HepG2 (cell line): ENCODE measurements at regions not wholly inside any gene's neighbourhood (a gene's known extent, or its start where the extent isn't known, plus 50 kb on each side); places are given as distances from the start of the nearest gene placed in this dataset.

ENCODE experiments used
- ATAC-seq: fragments of 200-7000 bp; cut with Tn5 transposase; 3 replicates; pipeline ENCODE4 v1.9.1; 2020; ENCODE audit warnings: mild to moderate bottlenecking, moderate library complexity
- BruUV-seq: library from RNA; stranded (reverse); fragments of 400-500 nt; replicated peaks from 2 replicates; lab custom pipeline; 2021; lab: Mats Ljungman, UMichigan
- CTCF ChIA-PET: fragments of 300-600 bp; formaldehyde crosslinking; extraction: SDS; loops from one replicate; lab custom pipeline; 2021; ENCODE audit warnings: low total read pairs, inconsistent platforms, low intra/inter-chr PET ratio; lab: Yijun Ruan, JAX
- POLR2A ChIA-PET: fragments of 350-600 bp; sonication (Branson Sonifier 250); formaldehyde crosslinking; loops from one replicate; lab custom pipeline; 2020; ENCODE audit warnings: antibody characterized with exemption, inconsistent platforms; lab: Yijun Ruan, JAX
- DNase-seq: peaks from one replicate; pipeline ENCODE4 v3.0.0-alpha.2; 2015; ENCODE audit warnings: low spot score
- FAIRE-seq: peaks from 3 replicates; lab custom pipeline; 2011; peaks lifted over from hg19 to GRCh38; lab: Jason Lieb, UNC
- H2AFZ ChIP-seq: one replicate; pipeline ENCODE4 v1.6.1; 2011; ENCODE audit warnings: low read length, inconsistent platforms
- H3K27ac ChIP-seq: fragments of 300-600 bp; 3 replicates; pipeline ENCODE4 v1.8.0; 2011; ENCODE audit warnings: mixed run types, mild to moderate bottlenecking, mixed read lengths, low read length, inconsistent platforms; ENCODE audit not compliant: insufficient read depth; ENCODE audit errors: extremely low read length
- H3K27me3 ChIP-seq, 2 experiments: fragments of 200-600 bp in 1 of 2; 2 replicates in 1 of 2; 3 replicates in 1 of 2; pipeline versions ENCODE4 v1.6.0 to v1.8.0; 2011; ENCODE audit warnings: low read length in 2 of 2, mild to moderate bottlenecking in 2 of 2, moderate library complexity in 2 of 2, inconsistent platforms in 1 of 2; ENCODE audit not compliant: insufficient read depth in 2 of 2, control insufficient read depth in 1 of 2
- H3K36me3 ChIP-seq, 2 experiments: fragments of 200-600 bp in 1 of 2; replicated peaks in 1 of 2; 2 replicates in 1 of 2; 3 replicates in 1 of 2; pipeline versions ENCODE4 v1.5.1 to v1.8.0; 2011; ENCODE audit warnings: low read length in 2 of 2, inconsistent platforms in 1 of 2; ENCODE audit not compliant: insufficient read depth in 2 of 2, control insufficient read depth in 1 of 2
- H3K4me1 ChIP-seq: 2 replicates; pipeline ENCODE4 v1.5.1; 2012; ENCODE audit warnings: low read length, inconsistent platforms; ENCODE audit not compliant: insufficient read depth
- H3K4me2 ChIP-seq: 2 replicates; pipeline ENCODE4 v1.6.0; 2011; ENCODE audit warnings: low read depth, low read length, inconsistent platforms
- H3K4me3 ChIP-seq, 3 experiments: fragments of 200-600 bp in 1 of 3; sonication (generic), shearing (Covaris generic) in 1 of 3; replicated peaks in 1 of 3; 2 replicates each; pipeline ENCODE4 v1.5.1; 2011 to 2016; ENCODE audit warnings: low read length in 3 of 3, inconsistent platforms in 2 of 3, low read depth in 2 of 3, mild to moderate bottlenecking in 2 of 3, control low read depth in 1 of 3, mixed read lengths in 1 of 3; ENCODE audit not compliant: insufficient read depth in 1 of 3
- H3K79me2 ChIP-seq: one replicate; pipeline ENCODE4 v1.6.1; 2011; ENCODE audit warnings: low read length, inconsistent platforms; ENCODE audit not compliant: insufficient read depth
- H3K9ac ChIP-seq: 2 replicates; pipeline ENCODE4 v1.6.0; 2011; ENCODE audit warnings: mild to moderate bottlenecking, low read depth, low read length, inconsistent platforms; ENCODE audit not compliant: insufficient read depth
- H3K9me3 ChIP-seq: 2 replicates; pipeline ENCODE4 v1.5.1; 2012; ENCODE audit warnings: mild to moderate bottlenecking, low read length
- H4K20me1 ChIP-seq: 2 replicates; pipeline ENCODE4 v1.6.0; 2011; ENCODE audit warnings: inconsistent platforms, mild to moderate bottlenecking, low read length, moderate library complexity; ENCODE audit not compliant: insufficient read depth
- GLI4 ChIP-seq: sonication (generic); formaldehyde crosslinking; IDR thresholded peaks from 2 replicates; pipeline ENCODE4 v1.5.1; 2020; ENCODE audit warnings: missing genetic modification reagents, mild to moderate bottlenecking, moderate library complexity, borderline replicate concordance
- HOXA3 ChIP-seq: sonication (generic); formaldehyde crosslinking; IDR thresholded peaks from 2 replicates; pipeline ENCODE4 v1.5.0; 2020; ENCODE audit warnings: missing genetic modification reagents
- NFE2 ChIP-seq: sonication (generic); formaldehyde crosslinking; IDR thresholded peaks from 2 replicates; pipeline ENCODE4 v1.4.0; 2020; ENCODE audit warnings: missing genetic modification reagents
- RELA ChIP-seq: sonication (generic); formaldehyde crosslinking; IDR thresholded peaks from 2 replicates; pipeline ENCODE4 v1.4.0; 2020; ENCODE audit warnings: missing genetic modification reagents
- RXRA ChIP-seq: sonication (generic); formaldehyde crosslinking; IDR thresholded peaks from 2 replicates; pipeline ENCODE4 v1.5.1; 2020; ENCODE audit warnings: missing genetic modification reagents
- ZC3H4 ChIP-seq: sonication (generic); formaldehyde crosslinking; IDR thresholded peaks from 2 replicates; pipeline ENCODE4 v1.4.0; 2020; ENCODE audit warnings: missing genetic modification reagents, borderline replicate concordance
- ZNF33A ChIP-seq: sonication (generic); formaldehyde crosslinking; IDR thresholded peaks from 2 replicates; pipeline ENCODE4 v1.5.1; 2020; ENCODE audit warnings: missing genetic modification reagents, mild to moderate bottlenecking, moderate library complexity, borderline replicate concordance
- ZNF552 ChIP-seq: sonication (generic); formaldehyde crosslinking; IDR thresholded peaks from 2 replicates; pipeline ENCODE4 v1.9.0; 2022; ENCODE audit warnings: missing genetic modification reagents, mild to moderate bottlenecking, borderline replicate concordance
- ZNF674 ChIP-seq: sonication (generic); formaldehyde crosslinking; IDR thresholded peaks from 2 replicates; pipeline ENCODE4 v1.5.0; 2020; ENCODE audit warnings: low read depth, mild to moderate bottlenecking, missing genetic modification reagents
- ZNF773 ChIP-seq: sonication (generic); formaldehyde crosslinking; IDR thresholded peaks from 2 replicates; pipeline ENCODE4 v1.4.0; 2020; ENCODE audit warnings: missing genetic modification reagents, borderline replicate concordance
- ZNF850 ChIP-seq: sonication (generic); formaldehyde crosslinking; conservative IDR thresholded peaks from 2 replicates; pipeline ENCODE4 v1.9.0; 2021; ENCODE audit warnings: mild to moderate bottlenecking, missing genetic modification reagents
- in situ Hi-C: cut with HindIII; loops from 2 replicates; pipeline ENCODE4 v1.10.0; 2017; ENCODE audit warnings: low pct_unique_long_range_greater_than_20kb; ENCODE audit not compliant: extremely low pct_ligation_motif_present
- intact Hi-C: fragments of 100-400 bp; cut with micrococcal nuclease; formaldehyde crosslinking; loops from one replicate; pipeline ENCODE4 v1.10.0; 2022; ENCODE audit not compliant: unreplicated experiment
- TF ChIP-seq, protein P1 (sequence below): sonication (generic); formaldehyde crosslinking; IDR thresholded peaks from 2 replicates; pipeline ENCODE4 v1.8.1; 2023; ENCODE audit warnings: mild to moderate bottlenecking, missing genetic modification reagents
- TF ChIP-seq, protein P2 (sequence below): sonication (generic); formaldehyde crosslinking; IDR thresholded peaks from 2 replicates; pipeline ENCODE4 v1.5.1; 2020; ENCODE audit warnings: mild to moderate bottlenecking, moderate library complexity, missing genetic modification reagents
- TF ChIP-seq, protein P3 (sequence below): sonication (generic); formaldehyde crosslinking; conservative IDR thresholded peaks from 2 replicates; pipeline ENCODE4 v1.8.0; 2022; ENCODE audit warnings: missing genetic modification reagents

GRCh38 chr5:5700549-5700948 is 278.1 kb downstream of the ICE1 start:
- no peaks in the 10 kb centered on the region for H3K36me3 ChIP-seq
- no TSS peak for BruUV-seq
- H3K4me3 ChIP-seq: no peak overlapping the region
- no peak for ATAC-seq
- H3K79me2 ChIP-seq: no peaks in the 10 kb centered on the region
- no peaks in the 10 kb centered on the region for H4K20me1 ChIP-seq
- no peak for DNase-seq
- intact Hi-C loops (no loop called here), in situ Hi-C loops (no loop called here)
- ChIA-PET CTCF (no interaction called here), POLR2A (no interaction called here)
- no peak overlapping the region for H3K27ac ChIP-seq
- peaks cover 5% of the 10 kb centered on the region; the same call in 1 of the 2 replicates for H3K4me1 ChIP-seq
- no peak overlapping the region for H3K4me2 ChIP-seq
- H3K9ac ChIP-seq: no peak overlapping the region
- peaks cover 0 to 5% of the 10 kb centered on the region in 2 experiments; a peak in 1 of 5 replicates for H3K27me3 ChIP-seq
- no peaks in the 10 kb centered on the region for H3K9me3 ChIP-seq
- TF ChIP-seq, protein P1, sequence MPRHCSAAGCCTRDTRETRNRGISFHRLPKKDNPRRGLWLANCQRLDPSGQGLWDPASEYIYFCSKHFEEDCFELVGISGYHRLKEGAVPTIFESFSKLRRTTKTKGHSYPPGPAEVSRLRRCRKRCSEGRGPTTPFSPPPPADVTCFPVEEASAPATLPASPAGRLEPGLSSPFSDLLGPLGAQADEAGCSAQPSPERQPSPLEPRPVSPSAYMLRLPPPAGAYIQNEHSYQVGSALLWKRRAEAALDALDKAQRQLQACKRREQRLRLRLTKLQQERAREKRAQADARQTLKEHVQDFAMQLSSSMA: no peak
- no peak for TF ChIP-seq GLI4 (CRISPR knock-in tag)
- no peak for TF ChIP-seq ZNF850 (CRISPR knock-in tag)
- TF ChIP-seq NFE2 (CRISPR knock-in tag): no peak
- TF ChIP-seq RELA (CRISPR knock-in tag): no peak
- no peak for TF ChIP-seq ZNF33A
- no peak for TF ChIP-seq ZNF674 (CRISPR knock-in tag)
- no peak for TF ChIP-seq HOXA3 (CRISPR knock-in tag)
- no peak for TF ChIP-seq ZC3H4
- no peak for TF ChIP-seq ZNF552 (CRISPR knock-in tag)
- TF ChIP-seq RXRA (CRISPR knock-in tag): no peak
- TF ChIP-seq, protein P2, sequence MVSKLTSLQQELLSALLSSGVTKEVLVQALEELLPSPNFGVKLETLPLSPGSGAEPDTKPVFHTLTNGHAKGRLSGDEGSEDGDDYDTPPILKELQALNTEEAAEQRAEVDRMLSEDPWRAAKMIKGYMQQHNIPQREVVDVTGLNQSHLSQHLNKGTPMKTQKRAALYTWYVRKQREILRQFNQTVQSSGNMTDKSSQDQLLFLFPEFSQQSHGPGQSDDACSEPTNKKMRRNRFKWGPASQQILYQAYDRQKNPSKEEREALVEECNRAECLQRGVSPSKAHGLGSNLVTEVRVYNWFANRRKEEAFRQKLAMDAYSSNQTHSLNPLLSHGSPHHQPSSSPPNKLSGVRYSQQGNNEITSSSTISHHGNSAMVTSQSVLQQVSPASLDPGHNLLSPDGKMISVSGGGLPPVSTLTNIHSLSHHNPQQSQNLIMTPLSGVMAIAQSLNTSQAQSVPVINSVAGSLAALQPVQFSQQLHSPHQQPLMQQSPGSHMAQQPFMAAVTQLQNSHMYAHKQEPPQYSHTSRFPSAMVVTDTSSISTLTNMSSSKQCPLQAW (CRISPR knock-in tag): no peak
- TF ChIP-seq, protein P3, sequence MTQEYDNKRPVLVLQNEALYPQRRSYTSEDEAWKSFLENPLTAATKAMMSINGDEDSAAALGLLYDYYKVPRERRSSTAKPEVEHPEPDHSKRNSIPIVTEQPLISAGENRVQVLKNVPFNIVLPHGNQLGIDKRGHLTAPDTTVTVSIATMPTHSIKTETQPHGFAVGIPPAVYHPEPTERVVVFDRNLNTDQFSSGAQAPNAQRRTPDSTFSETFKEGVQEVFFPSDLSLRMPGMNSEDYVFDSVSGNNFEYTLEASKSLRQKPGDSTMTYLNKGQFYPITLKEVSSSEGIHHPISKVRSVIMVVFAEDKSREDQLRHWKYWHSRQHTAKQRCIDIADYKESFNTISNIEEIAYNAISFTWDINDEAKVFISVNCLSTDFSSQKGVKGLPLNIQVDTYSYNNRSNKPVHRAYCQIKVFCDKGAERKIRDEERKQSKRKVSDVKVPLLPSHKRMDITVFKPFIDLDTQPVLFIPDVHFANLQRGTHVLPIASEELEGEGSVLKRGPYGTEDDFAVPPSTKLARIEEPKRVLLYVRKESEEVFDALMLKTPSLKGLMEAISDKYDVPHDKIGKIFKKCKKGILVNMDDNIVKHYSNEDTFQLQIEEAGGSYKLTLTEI: no peak
- no peak for TF ChIP-seq ZNF773 (CRISPR knock-in tag)
- no peak overlapping the region for H2AFZ ChIP-seq
- no peak for FAIRE-seq
